Germinal center (tissue), 1 donor: ENCODE measurements at regions not wholly inside any gene's neighbourhood (a gene's known extent, or its start where the extent isn't known, plus 50 kb on each side); places are given as distances from the start of the nearest gene placed in this dataset.
"Not testable (repeated sequence)": the region's sequence is repeated elsewhere in the genome, so short reads cannot be mapped to it uniquely, and the experiment has no call there.

Experiments
- DNase-seq: peaks from one replicate; pipeline ENCODE4 v3.0.0; 2012; ENCODE audit warnings: mixed read lengths, low spot score

GRCh38 chr4:155591738-155592143, 74.9 kb upstream of the GUCY1A1 start:
- no peak for DNase-seq

- no peak for DNase-seq
These were observed 75.7 kb upstream of the GUCY1A1 start for GRCh38 chr4:155590796-155591585.

- DNase-seq: no peak
These were observed 78.2 kb upstream of the GUCY1A1 start for GRCh38 chr4:155588437-155588836.

- DNase-seq: no peak
These were observed 78.9 kb upstream of the GUCY1A1 start for GRCh38 chr4:155587766-155588165.

GRCh38 chr4:155582971-155583437, 83.6 kb upstream of the GUCY1A1 start:
- no peak for DNase-seq

GRCh38 chr4:155582041-155582440, 84.6 kb upstream of the GUCY1A1 start:
- DNase-seq: no peak

GRCh38 chr4:155578726-155579370, 87.8 kb upstream of the GUCY1A1 start:
- no peak for DNase-seq

- no peak for DNase-seq
These were observed 88.4 kb upstream of the GUCY1A1 start for GRCh38 chr4:155578219-155578618.

- DNase-seq: not testable (repeated sequence)
These were observed 92.3 kb upstream of the GUCY1A1 start for GRCh38 chr4:155574329-155574728.

GRCh38 chr4:155573126-155573525, 93.5 kb upstream of the GUCY1A1 start:
- DNase-seq: no peak

- no peak for DNase-seq
These were observed 94.4 kb upstream of the GUCY1A1 start for GRCh38 chr4:155572106-155572703.

GRCh38 chr4:155571184-155571944, 95.3 kb upstream of the GUCY1A1 start:
- DNase-seq: no peak

- DNase-seq: no peak
These were observed 96.0 kb upstream of the GUCY1A1 start for GRCh38 chr4:155570661-155571060.

GRCh38 chr4:155569960-155570515, 96.6 kb upstream of the GUCY1A1 start:
- DNase-seq: no peak

GRCh38 chr4:155569471-155569870, 97.2 kb upstream of the GUCY1A1 start:
- DNase-seq: no peak

GRCh38 chr4:155568641-155569220, 97.9 kb upstream of the GUCY1A1 start:
- no peak for DNase-seq

GRCh38 chr4:155566354-155566753, 100.3 kb upstream of the GUCY1A1 start:
- no peak for DNase-seq

GRCh38 chr4:155565776-155566175, 100.9 kb upstream of the GUCY1A1 start:
- no peak for DNase-seq

- DNase-seq: no peak
These were observed 101.3 kb upstream of the GUCY1A1 start for GRCh38 chr4:155565330-155565729.

- DNase-seq: no peak
These were observed 101.8 kb upstream of the GUCY1A1 start for GRCh38 chr4:155564880-155565279.

GRCh38 chr4:155564086-155564485, 102.6 kb upstream of the GUCY1A1 start:
- DNase-seq: no peak

GRCh38 chr4:155559915-155560314, 106.7 kb upstream of the GUCY1A1 start:
- no peak for DNase-seq
